ENCODE measurements at regions not wholly inside any gene's neighbourhood (a gene's known extent, or its start where the extent isn't known, plus 50 kb on each side); places are given as distances from the start of the nearest gene placed in this dataset.

- DNase-seq (ENCODE audit: low read depth, low spot score), result no peak
- H2AFZ ChIP-seq (ENCODE audit: control insufficient read depth, low read length), result no peak overlapping the region
- H3K27ac ChIP-seq (ENCODE audit: control insufficient read depth, insufficient read depth, low read length), result no peak overlapping the region
- H3K36me3 ChIP-seq (ENCODE audit: control insufficient read depth in 2 of 2, extremely low read depth in 1 of 2, insufficient read depth in 2 of 2, low read length in 2 of 2), result no peaks in the 10 kb centered on the region
- H3K79me2 ChIP-seq (ENCODE audit: control insufficient read depth, insufficient read depth, low read length), result no peaks in the 10 kb centered on the region
- TF ChIP-seq, protein P1, sequence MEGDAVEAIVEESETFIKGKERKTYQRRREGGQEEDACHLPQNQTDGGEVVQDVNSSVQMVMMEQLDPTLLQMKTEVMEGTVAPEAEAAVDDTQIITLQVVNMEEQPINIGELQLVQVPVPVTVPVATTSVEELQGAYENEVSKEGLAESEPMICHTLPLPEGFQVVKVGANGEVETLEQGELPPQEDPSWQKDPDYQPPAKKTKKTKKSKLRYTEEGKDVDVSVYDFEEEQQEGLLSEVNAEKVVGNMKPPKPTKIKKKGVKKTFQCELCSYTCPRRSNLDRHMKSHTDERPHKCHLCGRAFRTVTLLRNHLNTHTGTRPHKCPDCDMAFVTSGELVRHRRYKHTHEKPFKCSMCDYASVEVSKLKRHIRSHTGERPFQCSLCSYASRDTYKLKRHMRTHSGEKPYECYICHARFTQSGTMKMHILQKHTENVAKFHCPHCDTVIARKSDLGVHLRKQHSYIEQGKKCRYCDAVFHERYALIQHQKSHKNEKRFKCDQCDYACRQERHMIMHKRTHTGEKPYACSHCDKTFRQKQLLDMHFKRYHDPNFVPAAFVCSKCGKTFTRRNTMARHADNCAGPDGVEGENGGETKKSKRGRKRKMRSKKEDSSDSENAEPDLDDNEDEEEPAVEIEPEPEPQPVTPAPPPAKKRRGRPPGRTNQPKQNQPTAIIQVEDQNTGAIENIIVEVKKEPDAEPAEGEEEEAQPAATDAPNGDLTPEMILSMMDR (optimal IDR thresholded peaks at IDR 0.05 in 1 of 3, IDR thresholded peaks at IDR 0.05 in 1 of 3, conservative IDR thresholded peaks at IDR 0.05 in 1 of 3; ENCODE audit: extremely low read depth in 1 of 3, insufficient read depth in 2 of 3, low read length in 3 of 3), result no peak
- no peak for TF ChIP-seq EZH2 (IDR thresholded peaks at IDR 0.05; ENCODE audit: low read length)
- no peaks in the 10 kb centered on the region for H3K27me3 ChIP-seq (ENCODE audit: control insufficient read depth, extremely low read depth, insufficient read depth, low read length)
- H3K4me1 ChIP-seq (ENCODE audit: control insufficient read depth, extremely low read depth, insufficient read depth, low read length), result no peaks in the 10 kb centered on the region
- no peaks in the 10 kb centered on the region for H3K9me3 ChIP-seq (ENCODE audit: control insufficient read depth, low read depth, low read length)
- no peak overlapping the region for H3K4me3 ChIP-seq (ENCODE audit: control insufficient read depth in 2 of 3, extremely low read depth in 1 of 3, insufficient read depth in 2 of 3, low read depth in 1 of 3, low read length in 3 of 3)
- no peak overlapping the region for H3K9ac ChIP-seq (ENCODE audit: control insufficient read depth, extremely low read depth, insufficient read depth, low read length)
- H3K4me2 ChIP-seq (ENCODE audit: control insufficient read depth, extremely low read depth, insufficient read depth, low read depth, low read length), result no peak overlapping the region
- H3K9me1 ChIP-seq (ENCODE audit: control insufficient read depth, extremely low read depth, insufficient read depth, low read length), result no peaks in the 10 kb centered on the region
- no peaks in the 10 kb centered on the region for H4K20me1 ChIP-seq (ENCODE audit: control insufficient read depth, extremely low read depth, insufficient read depth, low read length)
- no peak for FAIRE-seq
- dilution Hi-C loops (cut with MboI; ENCODE audit: extremely low pct_ligation_motif_present, low sequenced_read_pairs), result no loop called here
These were observed 670.2 kb upstream of the ALCAM start for GRCh38 chr3:104696470-104696869.

- dilution Hi-C loops (cut with MboI; ENCODE audit: extremely low pct_ligation_motif_present, low sequenced_read_pairs), result no loop called here
These were observed 655.3 kb upstream of the ALCAM start for GRCh38 chr3:104711406-104711805.

More at GRCh38 chr3:104711406-104711805, 655.3 kb upstream of the ALCAM start:
- Histone ChIP-seq H3K4me2 (ENCODE audit: control insufficient read depth, extremely low read depth, insufficient read depth, low read depth, low read length) (no peak overlapping the region), H3K79me2 (ENCODE audit: control insufficient read depth, insufficient read depth, low read length) (no peaks in the 10 kb centered on the region), H3K4me3 (ENCODE audit: control insufficient read depth in 2 of 3, extremely low read depth in 1 of 3, insufficient read depth in 2 of 3, low read depth in 1 of 3, low read length in 3 of 3) (no peak overlapping the region), H3K9ac (ENCODE audit: control insufficient read depth, extremely low read depth, insufficient read depth, low read length) (no peak overlapping the region), H3K27ac (ENCODE audit: control insufficient read depth, insufficient read depth, low read length) (no peak overlapping the region), H4K20me1 (ENCODE audit: control insufficient read depth, extremely low read depth, insufficient read depth, low read length) (no peaks in the 10 kb centered on the region), H3K9me3 (ENCODE audit: control insufficient read depth, low read depth, low read length) (no peaks in the 10 kb centered on the region), H3K9me1 (ENCODE audit: control insufficient read depth, extremely low read depth, insufficient read depth, low read length) (no peaks in the 10 kb centered on the region), H2AFZ (ENCODE audit: control insufficient read depth, low read length) (no peak overlapping the region), H3K4me1 (ENCODE audit: control insufficient read depth, extremely low read depth, insufficient read depth, low read length) (no peaks in the 10 kb centered on the region), H3K27me3 (ENCODE audit: control insufficient read depth, extremely low read depth, insufficient read depth, low read length) (no peaks in the 10 kb centered on the region), H3K36me3 (ENCODE audit: control insufficient read depth in 2 of 2, extremely low read depth in 1 of 2, insufficient read depth in 2 of 2, low read length in 2 of 2) (no peaks in the 10 kb centered on the region)
- no peak for TF ChIP-seq EZH2 (IDR thresholded peaks at IDR 0.05; ENCODE audit: low read length)
- TF ChIP-seq, protein P1 (optimal IDR thresholded peaks at IDR 0.05 in 1 of 3, IDR thresholded peaks at IDR 0.05 in 1 of 3, conservative IDR thresholded peaks at IDR 0.05 in 1 of 3; ENCODE audit: extremely low read depth in 1 of 3, insufficient read depth in 2 of 3, low read length in 3 of 3), result no peak
- FAIRE-seq (no peak), DNase-seq (ENCODE audit: low read depth, low spot score) (no peak)
